ENCODE measurements at regions not wholly inside any gene's neighbourhood (a gene's known extent, or its start where the extent isn't known, plus 50 kb on each side); places are given as distances from the start of the nearest gene placed in this dataset.

DNA sequence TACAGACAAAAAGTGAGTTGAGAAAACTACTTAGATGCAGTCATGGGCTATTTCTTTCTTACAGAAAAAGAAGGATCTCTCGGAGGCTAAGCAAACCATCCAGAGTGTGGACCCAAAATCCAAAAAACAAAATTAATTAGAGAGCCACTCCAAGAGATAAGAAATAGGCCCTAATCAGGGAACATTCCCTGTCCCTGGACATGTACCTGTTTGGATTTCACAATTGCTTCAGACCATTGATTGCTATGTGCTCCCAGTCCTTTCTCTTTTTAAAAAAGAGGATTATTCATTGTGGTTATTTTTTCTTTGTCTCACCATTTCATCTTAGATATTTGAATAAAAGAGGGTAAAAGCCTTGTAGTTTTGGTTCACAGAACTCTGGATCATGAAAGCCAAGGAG, 549.9 kb downstream of the ETNK1 start:
- TF ChIP-seq, protein P1, sequence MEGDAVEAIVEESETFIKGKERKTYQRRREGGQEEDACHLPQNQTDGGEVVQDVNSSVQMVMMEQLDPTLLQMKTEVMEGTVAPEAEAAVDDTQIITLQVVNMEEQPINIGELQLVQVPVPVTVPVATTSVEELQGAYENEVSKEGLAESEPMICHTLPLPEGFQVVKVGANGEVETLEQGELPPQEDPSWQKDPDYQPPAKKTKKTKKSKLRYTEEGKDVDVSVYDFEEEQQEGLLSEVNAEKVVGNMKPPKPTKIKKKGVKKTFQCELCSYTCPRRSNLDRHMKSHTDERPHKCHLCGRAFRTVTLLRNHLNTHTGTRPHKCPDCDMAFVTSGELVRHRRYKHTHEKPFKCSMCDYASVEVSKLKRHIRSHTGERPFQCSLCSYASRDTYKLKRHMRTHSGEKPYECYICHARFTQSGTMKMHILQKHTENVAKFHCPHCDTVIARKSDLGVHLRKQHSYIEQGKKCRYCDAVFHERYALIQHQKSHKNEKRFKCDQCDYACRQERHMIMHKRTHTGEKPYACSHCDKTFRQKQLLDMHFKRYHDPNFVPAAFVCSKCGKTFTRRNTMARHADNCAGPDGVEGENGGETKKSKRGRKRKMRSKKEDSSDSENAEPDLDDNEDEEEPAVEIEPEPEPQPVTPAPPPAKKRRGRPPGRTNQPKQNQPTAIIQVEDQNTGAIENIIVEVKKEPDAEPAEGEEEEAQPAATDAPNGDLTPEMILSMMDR (optimal IDR thresholded peaks at IDR 0.05 in 1 of 3, IDR thresholded peaks at IDR 0.05 in 1 of 3, conservative IDR thresholded peaks at IDR 0.05 in 1 of 3; ENCODE audit: extremely low read depth in 1 of 3, insufficient read depth in 2 of 3, low read length in 3 of 3): no peak
- no peak for TF ChIP-seq EZH2 (IDR thresholded peaks at IDR 0.05; ENCODE audit: low read length)

Measured in keratinocyte (primary cell).